Activated gamma-delta T cell treated with anti-CD3 and anti-CD28 coated beads, Interleukin-2, amount 50 U/mL, for 16 hours (primary cell): ENCODE measurements at regions not wholly inside any gene's neighbourhood (a gene's known extent, or its start where the extent isn't known, plus 50 kb on each side); places are given as distances from the start of the nearest gene placed in this dataset.

Experiments used
- DNase-seq: peaks from one replicate; pipeline ENCODE4 v3.0.0-alpha.2; 2020; ENCODE audit warnings: low read depth

- DNase-seq = no peak
These were observed 605.1 kb downstream of the VRK1 start for GRCh38 chr14:97402279-97402678.

DNA sequence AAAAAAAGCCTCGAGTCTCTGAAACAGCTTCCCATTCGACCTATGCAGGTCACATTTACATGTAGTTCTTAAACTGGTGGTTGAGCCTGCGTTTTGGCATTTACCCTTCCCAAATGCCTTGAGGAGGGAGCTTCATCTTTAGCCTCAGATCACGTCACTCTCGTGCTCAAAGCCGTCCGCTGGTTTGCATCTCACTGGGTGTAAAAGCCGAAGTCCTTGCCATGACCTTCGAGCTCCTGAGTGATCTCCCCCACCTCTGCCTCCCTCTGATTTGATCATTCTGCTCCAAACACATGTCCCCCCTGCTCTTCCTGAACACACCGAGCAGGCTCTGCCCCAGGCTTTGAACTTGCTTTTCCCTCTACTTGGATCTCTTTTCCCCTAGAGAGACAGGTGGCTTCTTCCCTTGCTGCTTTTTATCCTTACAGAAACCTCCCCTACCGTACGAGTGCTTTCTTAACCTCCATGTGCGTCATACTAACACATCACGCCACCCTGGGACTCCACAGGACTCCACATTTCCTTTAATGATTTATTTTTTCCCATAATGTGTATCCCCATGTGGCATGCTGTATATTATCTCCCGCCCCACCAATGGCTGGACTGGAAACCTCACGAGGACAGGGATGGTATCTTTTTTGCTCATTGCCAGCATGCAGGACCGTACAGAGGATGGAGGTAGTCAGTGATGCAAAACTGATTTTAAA, 610.7 kb downstream of the VRK1 start:
- DNase-seq = no peak

DNA sequence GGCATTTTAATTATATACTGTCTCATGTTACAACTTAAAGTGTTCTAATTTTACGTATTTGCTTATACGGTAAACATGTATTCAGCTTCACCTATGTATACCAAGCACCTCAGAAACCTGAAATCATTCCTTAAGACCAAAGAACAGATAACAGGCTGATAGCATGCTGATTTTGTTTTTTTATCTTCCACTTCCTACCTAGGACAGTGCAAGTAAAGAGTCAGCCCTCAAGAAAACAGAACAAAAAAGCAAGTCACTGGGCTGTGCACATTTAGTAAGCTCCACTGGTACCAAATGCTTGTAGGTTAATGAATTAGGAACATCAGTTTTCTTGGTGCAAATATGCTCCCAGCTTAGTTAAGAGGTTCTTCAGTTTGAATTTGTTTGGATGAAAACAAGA, 611.3 kb downstream of the VRK1 start:
- DNase-seq = no peak

DNA sequence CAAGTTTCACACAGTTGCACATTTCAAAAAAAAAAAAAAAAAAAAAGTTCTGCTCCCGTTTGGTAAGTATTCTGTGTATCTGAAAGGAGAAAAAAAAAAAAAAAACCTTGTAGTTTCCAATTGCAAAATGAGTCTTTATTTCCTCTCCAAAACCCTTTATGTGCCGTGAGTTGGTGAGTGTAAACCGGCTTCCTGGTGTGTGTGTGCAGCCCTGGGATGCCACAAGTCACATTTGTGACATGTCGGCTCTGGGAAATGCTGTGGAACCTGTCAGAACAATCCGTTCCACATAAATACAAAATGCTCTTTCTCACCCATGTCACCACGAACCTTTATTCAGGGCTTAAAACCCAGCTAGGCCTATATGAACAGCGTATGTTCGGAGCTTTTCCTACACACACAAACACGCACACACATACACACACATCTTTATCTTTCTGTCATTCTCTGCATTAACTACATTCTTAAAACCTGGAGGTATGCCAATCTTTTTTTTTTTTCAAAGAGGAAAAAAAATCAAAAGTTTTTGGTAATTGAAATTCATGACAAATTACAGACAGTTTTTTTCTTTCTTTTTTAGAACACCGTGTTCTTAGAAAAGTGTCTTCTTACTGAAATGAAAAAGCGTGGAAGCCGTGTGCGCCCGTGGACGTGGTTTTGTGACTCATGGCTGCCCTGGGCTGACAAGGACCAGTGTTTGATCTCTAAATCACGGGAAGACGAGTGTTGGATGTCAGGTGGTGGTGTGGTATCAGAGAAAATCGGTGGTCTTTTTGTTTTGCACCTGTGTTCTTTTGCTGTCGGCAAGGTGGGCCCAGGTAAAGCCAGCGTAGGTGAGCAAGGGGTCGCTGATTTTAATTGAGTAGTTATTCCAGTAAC, 612.0 kb downstream of the VRK1 start:
- DNase-seq = no peak

GRCh38 chr14:97410667-97411620, 613.8 kb downstream of the VRK1 start:
- DNase-seq = no peak

GRCh38 chr14:97411938-97412612, 614.9 kb downstream of the VRK1 start:
- no peak for DNase-seq

- no peak for DNase-seq
These were observed 615.9 kb downstream of the VRK1 start for GRCh38 chr14:97413022-97413539.

- DNase-seq = no peak
These were observed 617.0 kb downstream of the VRK1 start for GRCh38 chr14:97413966-97414717.

GRCh38 chr14:97414718-97415098, 617.5 kb downstream of the VRK1 start:
- no peak for DNase-seq

DNA sequence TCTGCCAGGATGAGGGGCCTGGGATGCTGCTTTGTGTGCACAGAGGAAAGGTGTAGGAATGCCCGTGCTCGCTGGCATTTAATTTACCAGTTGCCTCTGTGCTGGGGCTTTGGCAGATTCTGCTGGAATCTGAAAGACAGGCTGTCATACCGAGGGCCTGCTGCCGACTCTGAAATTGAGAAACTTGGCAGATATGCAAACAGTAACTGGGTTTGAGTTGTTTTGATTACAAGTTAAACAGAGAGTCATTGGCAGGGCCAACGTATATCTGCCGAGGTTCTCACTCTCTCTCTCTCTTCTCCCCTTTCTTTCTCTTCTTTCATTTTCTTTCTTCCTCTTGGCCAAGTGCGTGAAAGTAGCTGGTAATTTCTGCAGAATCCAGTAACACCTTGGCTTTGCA, 618.7 kb downstream of the VRK1 start:
- DNase-seq = no peak

- no peak for DNase-seq
These were observed 619.4 kb downstream of the VRK1 start for GRCh38 chr14:97416550-97416949.

- no peak for DNase-seq
These were observed 620.1 kb downstream of the VRK1 start for GRCh38 chr14:97417331-97417730.

DNA sequence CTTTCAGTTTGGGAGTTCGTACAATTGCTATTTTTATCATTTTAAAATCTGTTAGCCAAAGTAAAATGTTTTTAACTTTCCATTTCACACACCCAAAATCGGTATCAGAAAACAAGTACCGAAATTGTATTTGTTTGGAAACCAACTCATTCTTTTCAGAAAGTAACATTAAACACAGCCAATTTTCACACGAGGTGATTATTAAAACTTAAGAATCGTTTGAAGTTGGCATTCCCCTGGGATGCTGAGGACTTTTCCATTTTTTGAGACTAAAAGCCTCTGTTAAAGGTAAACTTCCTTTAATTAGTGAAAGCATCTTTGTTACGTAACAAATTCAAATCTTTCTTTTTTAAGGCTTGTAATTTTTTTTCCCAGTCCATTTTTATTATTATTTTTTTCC, 623.0 kb downstream of the VRK1 start:
- no peak for DNase-seq

DNA sequence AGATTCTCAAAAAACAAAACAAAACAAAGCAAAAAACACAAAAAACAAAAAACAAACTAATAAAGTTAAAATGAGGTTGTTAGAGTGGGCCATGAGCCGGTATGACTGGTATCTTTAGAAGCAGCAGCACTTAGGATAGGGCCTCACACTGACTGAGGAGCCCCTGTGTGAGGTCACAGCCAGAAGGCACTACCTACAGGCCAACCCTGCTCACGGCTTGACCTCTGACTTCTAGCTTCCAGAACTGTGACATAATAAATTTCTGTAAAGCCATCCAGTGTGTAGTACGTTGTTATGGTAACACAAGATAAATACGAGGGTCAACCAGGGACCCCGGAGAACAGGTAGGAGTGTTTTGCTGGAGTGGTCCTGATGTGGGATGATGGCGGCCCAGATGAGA, 629.6 kb downstream of the VRK1 start:
- DNase-seq = no peak

DNA sequence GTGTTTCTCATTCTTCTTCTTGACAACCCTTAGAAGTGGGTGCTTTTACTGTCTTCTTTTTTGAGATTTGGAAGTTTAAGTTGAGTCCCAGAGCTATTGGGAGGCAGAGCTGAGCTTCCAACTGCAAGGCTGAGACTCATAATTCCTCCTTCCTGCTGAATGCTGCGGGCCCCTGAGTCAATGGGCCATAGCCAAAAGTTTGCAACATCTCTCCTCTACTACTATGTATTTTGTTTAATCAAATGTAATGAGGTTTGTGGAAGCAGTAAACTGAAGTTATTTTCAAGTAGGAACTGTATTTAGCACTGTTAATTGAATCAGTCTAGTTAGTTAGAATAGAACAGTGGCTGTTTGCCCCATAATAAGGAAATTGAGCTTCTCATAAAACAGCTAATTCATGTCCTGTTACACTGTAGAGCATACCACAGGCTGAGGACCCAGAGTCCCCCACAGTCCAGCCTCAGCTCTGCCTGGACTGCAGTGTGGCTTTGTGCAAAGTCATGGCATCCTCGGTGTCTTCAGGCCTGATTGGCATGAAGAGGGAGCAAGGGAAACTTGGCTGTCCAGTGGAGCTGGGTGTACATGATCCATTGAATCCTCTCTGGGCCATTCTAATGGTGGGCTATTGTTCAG, 631.7 kb downstream of the VRK1 start:
- DNase-seq = no peak

- DNase-seq = no peak
These were observed 635.4 kb downstream of the VRK1 start for GRCh38 chr14:97432586-97432985.

DNA sequence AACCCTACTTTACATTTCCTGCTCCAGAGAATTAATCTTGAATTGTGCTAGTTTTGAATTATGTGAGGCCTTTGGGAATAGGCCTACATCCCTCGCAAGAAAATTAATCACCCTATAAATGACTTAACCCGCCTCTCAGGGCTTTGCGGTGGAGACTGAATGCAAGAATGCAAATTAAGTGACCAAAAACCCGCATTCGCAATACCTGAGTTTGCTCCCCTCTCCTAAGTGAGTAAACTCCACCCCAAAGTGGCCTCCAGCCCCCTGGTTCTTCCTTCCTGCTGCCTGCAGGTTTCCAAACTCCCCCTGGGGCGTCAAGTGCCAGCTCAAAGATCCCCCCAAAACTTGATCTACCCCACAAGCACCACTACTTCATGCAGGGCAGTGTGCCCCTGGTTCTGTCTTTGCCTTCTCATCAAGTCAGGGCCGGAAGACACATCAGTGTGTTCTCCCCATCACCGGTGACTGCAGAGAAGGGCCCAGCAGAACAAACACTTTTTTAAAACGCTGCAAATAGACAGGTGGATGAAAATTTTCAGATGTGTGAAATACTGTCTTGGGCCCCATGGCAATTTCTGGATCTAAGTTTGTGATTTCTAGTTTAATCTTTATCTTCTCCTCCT, 644.7 kb downstream of the VRK1 start:
- no peak for DNase-seq

- DNase-seq = no peak
These were observed 645.2 kb downstream of the VRK1 start for GRCh38 chr14:97442363-97442762.

GRCh38 chr14:97443412-97443811, 646.2 kb downstream of the VRK1 start:
- DNase-seq = no peak

- no peak for DNase-seq
These were observed 647.1 kb downstream of the VRK1 start for GRCh38 chr14:97444248-97444647.
